Muscle layer of colon (tissue), 2 donors: ENCODE measurements at regions not wholly inside any gene's neighbourhood (a gene's known extent, or its start where the extent isn't known, plus 50 kb on each side); places are given as distances from the start of the nearest gene placed in this dataset.

Experiments used
- H3K27ac ChIP-seq: one replicate; pipeline ENCODE4 v1.7.0; 2013; ENCODE audit warnings: low read depth, mild to moderate bottlenecking, low read length, moderate library complexity
- H3K27me3 ChIP-seq, 2 donors: one replicate each; pipeline ENCODE4 v1.7.0; 2013; ENCODE audit warnings: low read length in 2 of 2, mild to moderate bottlenecking in 2 of 2; ENCODE audit not compliant: insufficient read depth in 2 of 2, control insufficient read depth in 1 of 2
- H3K36me3 ChIP-seq: one replicate; pipeline ENCODE4 v1.7.0; 2013; ENCODE audit warnings: mild to moderate bottlenecking, low read length; ENCODE audit not compliant: insufficient read depth
- H3K4me1 ChIP-seq: one replicate; pipeline ENCODE4 v1.7.0; 2013; ENCODE audit warnings: mild to moderate bottlenecking, low read length; ENCODE audit not compliant: insufficient read depth
- H3K4me3 ChIP-seq, 2 donors: one replicate each; pipeline ENCODE4 v1.7.0; 2013; ENCODE audit warnings: low read length in 2 of 2, low read depth in 1 of 2, mild to moderate bottlenecking in 1 of 2, moderate library complexity in 1 of 2
- H3K9ac ChIP-seq: one replicate; pipeline ENCODE4 v1.7.0; 2013; ENCODE audit warnings: low read length
- H3K9me3 ChIP-seq: one replicate; pipeline ENCODE4 v1.7.0; 2013; ENCODE audit warnings: mild to moderate bottlenecking, low read length
- donor health status: abdominal sarcoma.
- donor health status: Adenocarcinoma of cecum.

DNA sequence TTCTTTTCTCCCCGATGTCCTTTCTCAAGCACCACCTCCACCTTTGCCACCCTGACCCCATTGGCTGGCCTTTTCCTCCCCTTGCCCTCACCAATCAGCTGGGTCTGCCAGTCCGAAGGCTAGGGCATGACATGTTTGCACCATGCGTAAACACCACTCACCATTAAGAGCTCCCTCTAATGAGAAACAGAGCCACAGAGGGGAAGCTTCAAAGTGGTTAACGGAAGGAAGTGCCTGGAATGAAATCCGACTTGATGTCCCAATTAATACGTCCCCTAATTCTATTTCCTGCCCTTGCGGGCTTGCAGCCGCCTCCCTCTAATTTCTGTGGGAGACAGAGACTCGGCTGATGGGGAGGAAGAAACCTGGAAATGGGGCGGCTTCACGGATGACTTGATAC, 318.5 kb upstream of the TBX3 start:
- H3K9ac ChIP-seq: no peak overlapping the region
- no peak overlapping the region for H3K4me3 ChIP-seq
- H3K27ac ChIP-seq: no peak overlapping the region
- H3K4me1 ChIP-seq: no peaks in the 10 kb centered on the region
- H3K27me3 ChIP-seq: no peaks in the 10 kb centered on the region
- H3K36me3 ChIP-seq: no peaks in the 10 kb centered on the region
- H3K9me3 ChIP-seq: no peaks in the 10 kb centered on the region

DNA sequence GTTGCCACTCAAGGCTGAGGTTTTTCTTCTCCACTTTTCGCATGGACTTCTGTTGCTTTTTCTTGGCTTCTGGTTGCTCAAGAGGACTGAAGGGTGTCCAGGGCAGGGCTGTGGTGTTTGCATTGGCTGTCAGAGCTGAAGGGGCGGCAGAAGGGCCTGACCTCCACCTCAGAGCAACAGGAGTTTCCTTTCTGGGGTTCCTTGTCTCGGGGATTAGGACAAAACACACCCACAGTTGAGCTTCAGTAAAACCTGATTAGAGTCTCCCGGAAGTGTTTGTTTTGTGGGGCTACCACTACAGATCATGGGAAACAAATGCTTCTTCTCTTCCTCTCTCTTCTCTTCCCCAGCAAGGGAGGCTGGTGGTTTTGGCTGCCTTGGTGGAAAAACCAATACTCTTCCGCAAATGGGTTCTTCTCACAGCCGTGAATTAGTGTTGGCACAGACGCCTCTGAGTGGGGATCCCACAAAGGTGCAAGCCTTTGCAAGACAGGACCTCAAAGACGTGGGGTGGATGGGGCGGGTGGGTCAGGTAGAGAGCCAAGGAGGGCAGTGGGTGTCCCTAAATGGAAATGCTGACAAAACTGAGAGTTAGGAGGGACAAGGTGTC, 317.7 kb upstream of the TBX3 start:
- H3K27ac ChIP-seq: no peak overlapping the region
- no peaks in the 10 kb centered on the region for H3K36me3 ChIP-seq
- H3K9me3 ChIP-seq: no peaks in the 10 kb centered on the region
- H3K4me3 ChIP-seq: no peak overlapping the region
- no peaks in the 10 kb centered on the region for H3K4me1 ChIP-seq
- H3K27me3 ChIP-seq: no peaks in the 10 kb centered on the region
- no peak overlapping the region for H3K9ac ChIP-seq

GRCh38 chr12:115000038-115000437, 316.1 kb upstream of the TBX3 start:
- no peaks in the 10 kb centered on the region for H3K9me3 ChIP-seq

GRCh38 chr12:114998750-114999128, 314.8 kb upstream of the TBX3 start:
- Histone ChIP-seq H3K9ac (no peak overlapping the region), H3K36me3 (no peaks in the 10 kb centered on the region), H3K4me1 (no peaks in the 10 kb centered on the region), H3K27me3 (no peaks in the 10 kb centered on the region), H3K4me3 (no peak overlapping the region), H3K27ac (no peak overlapping the region), H3K9me3 (no peaks in the 10 kb centered on the region)

More at GRCh38 chr12:115000038-115000437, 316.1 kb upstream of the TBX3 start:
- H3K27me3 ChIP-seq: no peaks in the 10 kb centered on the region
- no peak overlapping the region for H3K27ac ChIP-seq
- no peaks in the 10 kb centered on the region for H3K36me3 ChIP-seq
- no peak overlapping the region for H3K4me3 ChIP-seq
- no peak overlapping the region for H3K9ac ChIP-seq
- no peaks in the 10 kb centered on the region for H3K4me1 ChIP-seq

DNA sequence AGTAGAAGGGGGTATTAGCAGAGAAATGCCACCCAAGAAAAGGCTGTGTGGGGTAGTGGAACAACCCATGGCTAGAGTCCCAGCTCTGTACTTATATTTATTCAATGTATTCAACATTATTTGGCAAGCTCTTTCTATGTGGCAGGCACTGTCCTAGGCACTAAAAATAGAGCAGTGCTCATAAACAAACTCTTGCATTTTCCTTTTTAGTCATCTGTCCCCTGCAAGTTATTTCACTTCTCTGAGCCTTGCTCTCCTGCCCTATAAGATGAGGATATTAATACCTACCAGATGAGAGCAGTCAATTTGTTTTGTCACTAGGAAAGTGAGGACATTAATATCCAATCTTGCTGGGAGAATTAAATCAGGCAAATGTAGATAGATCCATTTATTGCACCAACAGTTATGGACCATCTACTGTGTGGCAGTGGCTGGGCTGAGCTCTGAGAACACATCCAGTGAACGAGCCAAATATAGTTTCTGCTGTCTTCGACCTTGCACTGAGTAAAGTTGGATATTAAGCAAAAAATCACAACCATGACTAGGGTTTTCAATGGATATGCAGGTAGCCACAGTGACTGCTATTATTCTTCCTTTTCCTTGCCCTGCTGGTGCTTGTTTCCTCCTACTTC, 314.3 kb upstream of the TBX3 start:
- Histone ChIP-seq H3K27me3 (no peaks in the 10 kb centered on the region), H3K9ac (no peak overlapping the region), H3K36me3 (no peaks in the 10 kb centered on the region), H3K4me1 (no peaks in the 10 kb centered on the region), H3K27ac (no peak overlapping the region), H3K4me3 (no peak overlapping the region), H3K9me3 (no peaks in the 10 kb centered on the region)

GRCh38 chr12:114996382-114996781, 312.4 kb upstream of the TBX3 start:
- Histone ChIP-seq H3K27ac (no peak overlapping the region), H3K9me3 (no peaks in the 10 kb centered on the region), H3K9ac (no peak overlapping the region), H3K36me3 (no peaks in the 10 kb centered on the region), H3K4me1 (no peaks in the 10 kb centered on the region), H3K4me3 (no peak overlapping the region), H3K27me3 (no peaks in the 10 kb centered on the region)

GRCh38 chr12:114995891-114996290, 311.9 kb upstream of the TBX3 start:
- no peaks in the 10 kb centered on the region for H3K9me3 ChIP-seq
- no peak overlapping the region for H3K27ac ChIP-seq
- no peak overlapping the region for H3K9ac ChIP-seq
- H3K36me3 ChIP-seq: no peaks in the 10 kb centered on the region
- no peaks in the 10 kb centered on the region for H3K27me3 ChIP-seq
- H3K4me1 ChIP-seq: no peaks in the 10 kb centered on the region
- H3K4me3 ChIP-seq: no peak overlapping the region

DNA sequence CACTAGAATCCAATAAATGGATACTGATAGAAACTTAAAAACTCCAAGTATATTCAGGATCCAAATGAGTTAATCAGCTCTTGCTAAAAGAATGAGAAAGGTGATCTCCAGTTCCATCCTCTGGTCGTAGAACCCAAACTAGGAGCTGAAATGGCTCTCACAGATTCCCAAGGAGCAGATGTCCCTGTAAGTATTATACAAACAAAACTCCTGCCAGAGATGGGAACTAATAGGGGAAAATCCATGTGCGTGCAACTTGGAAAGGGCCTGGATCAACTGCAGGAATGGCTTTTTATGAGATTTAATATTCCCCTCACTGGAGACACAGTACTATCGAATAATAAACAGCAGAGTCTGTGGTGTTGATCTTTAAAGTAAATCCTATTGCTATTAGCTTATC, 309.2 kb upstream of the TBX3 start:
- Histone ChIP-seq H3K4me1 (no peaks in the 10 kb centered on the region), H3K9me3 (no peaks in the 10 kb centered on the region), H3K4me3 (no peak overlapping the region), H3K27ac (no peak overlapping the region), H3K27me3 (no peaks in the 10 kb centered on the region), H3K9ac (no peak overlapping the region), H3K36me3 (no peaks in the 10 kb centered on the region)

- Histone ChIP-seq H3K4me1 (no peaks in the 10 kb centered on the region), H3K9me3 (no peaks in the 10 kb centered on the region), H3K9ac (no peak overlapping the region), H3K4me3 (no peak overlapping the region), H3K27me3 (no peaks in the 10 kb centered on the region), H3K27ac (no peak overlapping the region), H3K36me3 (no peaks in the 10 kb centered on the region)
Measured at GRCh38 chr12:114992443-114992842, 308.5 kb upstream of the TBX3 start.

DNA sequence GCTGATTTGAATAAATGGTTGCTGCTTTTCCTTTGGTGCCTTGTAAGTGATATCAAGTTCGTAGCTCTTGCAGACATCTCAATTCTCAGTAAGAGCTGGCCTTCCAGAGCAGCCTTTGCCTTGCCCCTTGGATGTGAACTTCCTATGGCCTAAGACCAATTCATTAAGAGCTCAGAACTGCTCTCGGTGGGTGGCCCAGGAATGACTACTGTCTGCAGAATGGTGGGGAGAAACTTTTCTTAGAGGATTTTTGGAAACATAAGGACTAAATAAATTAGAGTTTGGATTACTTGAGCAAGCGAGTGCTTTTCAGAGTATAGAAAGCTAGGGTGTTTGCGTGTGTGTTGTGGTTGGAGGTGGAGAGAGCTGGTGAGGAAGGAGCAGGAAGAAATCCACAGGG, 306.4 kb upstream of the TBX3 start:
- Histone ChIP-seq H3K9ac (no peak overlapping the region), H3K4me3 (no peak overlapping the region), H3K4me1 (no peaks in the 10 kb centered on the region), H3K36me3 (no peaks in the 10 kb centered on the region), H3K9me3 (no peaks in the 10 kb centered on the region), H3K27ac (no peak overlapping the region), H3K27me3 (no peaks in the 10 kb centered on the region)

- Histone ChIP-seq H3K9me3 (no peaks in the 10 kb centered on the region), H3K9ac (no peak overlapping the region), H3K27ac (no peak overlapping the region), H3K36me3 (no peaks in the 10 kb centered on the region), H3K4me3 (no peak overlapping the region), H3K27me3 (no peaks in the 10 kb centered on the region), H3K4me1 (no peaks in the 10 kb centered on the region)
Measured at GRCh38 chr12:114986849-114987248, 302.9 kb upstream of the TBX3 start.

- Histone ChIP-seq H3K9me3 (no peaks in the 10 kb centered on the region), H3K9ac (no peak overlapping the region), H3K4me1 (no peaks in the 10 kb centered on the region), H3K36me3 (no peaks in the 10 kb centered on the region), H3K27ac (no peak overlapping the region), H3K4me3 (no peak overlapping the region), H3K27me3 (no peaks in the 10 kb centered on the region)
Measured at GRCh38 chr12:114986178-114986714, 302.3 kb upstream of the TBX3 start.
